ENCODE measurements at regions not wholly inside any gene's neighbourhood (a gene's known extent, or its start where the extent isn't known, plus 50 kb on each side); places are given as distances from the start of the nearest gene placed in this dataset.

DNA sequence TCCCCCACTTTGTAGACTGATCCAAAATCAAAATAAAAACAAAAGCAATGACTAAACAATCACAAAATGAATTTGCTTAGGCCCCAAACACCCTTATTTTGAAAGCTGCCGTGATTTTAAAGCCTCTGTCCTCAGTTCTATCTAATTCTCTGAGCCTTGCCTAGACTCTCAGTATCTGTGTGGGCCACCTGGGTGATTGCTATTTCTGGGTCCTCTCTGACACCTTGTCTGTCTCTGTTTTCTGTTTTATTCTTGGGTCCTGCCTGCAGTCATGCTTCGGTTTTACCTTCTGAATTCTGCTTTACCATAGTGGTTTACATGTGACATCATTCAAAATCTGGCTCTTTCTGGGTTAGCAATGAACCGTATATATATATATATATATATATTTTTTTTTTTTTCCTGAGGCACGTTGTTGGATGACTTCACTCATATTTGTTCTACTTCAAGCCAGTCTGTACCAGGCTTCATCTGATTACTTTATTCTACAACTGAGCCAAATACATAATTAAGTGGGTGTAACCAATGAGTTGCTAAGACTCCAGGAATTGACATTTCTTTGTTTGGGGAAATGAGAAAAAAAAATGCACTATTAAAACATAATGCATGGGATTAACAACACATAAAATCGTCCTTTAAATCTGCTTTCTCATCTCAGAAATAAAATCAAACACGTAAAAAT, 710.7 kb upstream of the SLIT2 start:
- ATAC-seq (no peak), FAIRE-seq (no peak), DNase-seq (ENCODE audit: low spot score) (no peak)
- Histone ChIP-seq H3K4me1 (ENCODE audit: insufficient read depth, low read length) (no peaks in the 10 kb centered on the region), H3K36me3 (replicated peaks in 1 of 2; ENCODE audit: control insufficient read depth in 1 of 2, insufficient read depth in 2 of 2, low read length in 2 of 2) (no peaks in the 10 kb centered on the region), H3K9me3 (ENCODE audit: low read length) (peaks cover 82% of the 10 kb centered on the region), H3K27me3 (ENCODE audit: control insufficient read depth in 1 of 2, insufficient read depth in 2 of 2, low read length in 2 of 2) (no peaks in the 10 kb centered on the region), H2AFZ (ENCODE audit: low read length) (no peak overlapping the region), H3K27ac (ENCODE audit: extremely low read length, insufficient read depth, low read length) (no peak overlapping the region), H3K9ac (ENCODE audit: insufficient read depth, low read depth, low read length) (no peak overlapping the region), H3K4me2 (ENCODE audit: low read depth, low read length) (no peak overlapping the region), H3K4me3 (replicated peaks in 1 of 3; ENCODE audit: insufficient read depth in 1 of 3, low read depth in 2 of 3, low read length in 3 of 3) (no peak overlapping the region), H4K20me1 (ENCODE audit: insufficient read depth, low read length) (no peaks in the 10 kb centered on the region), H3K79me2 (ENCODE audit: insufficient read depth, low read length) (no peaks in the 10 kb centered on the region)
- ChIA-PET POLR2A (no interaction called here), CTCF (ENCODE audit: low intra/inter-chr PET ratio, low total read pairs) (no interaction called here)
- WGBS (ENCODE audit: low lambda C conversion rate): 8% methylated on average over 6 of the region's 6 CpGs
- in situ Hi-C loops (cut with HindIII; ENCODE audit: extremely low pct_ligation_motif_present, low pct_unique_long_range_greater_than_20kb): no loop called here
- no TSS peak for BruUV-seq (replicated peaks)
- TF ChIP-seq, protein P1, sequence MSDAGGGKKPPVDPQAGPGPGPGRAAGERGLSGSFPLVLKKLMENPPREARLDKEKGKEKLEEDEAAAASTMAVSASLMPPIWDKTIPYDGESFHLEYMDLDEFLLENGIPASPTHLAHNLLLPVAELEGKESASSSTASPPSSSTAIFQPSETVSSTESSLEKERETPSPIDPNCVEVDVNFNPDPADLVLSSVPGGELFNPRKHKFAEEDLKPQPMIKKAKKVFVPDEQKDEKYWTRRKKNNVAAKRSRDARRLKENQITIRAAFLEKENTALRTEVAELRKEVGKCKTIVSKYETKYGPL (CRISPR knock-in tag; IDR thresholded peaks at IDR 0.05): no peak
- TF ChIP-seq POLR2G (IDR thresholded peaks at IDR 0.05; ENCODE audit: low read depth, low read length): no peak
- TF ChIP-seq MTA1 (CRISPR knock-in tag; IDR thresholded peaks at IDR 0.05; ENCODE audit: borderline replicate concordance): no peak
- TF ChIP-seq THAP11 (CRISPR knock-in tag; IDR thresholded peaks at IDR 0.05): no peak
- no peak for TF ChIP-seq ZNF879 (CRISPR knock-in tag; IDR thresholded peaks at IDR 0.05)
- TF ChIP-seq ZNF737 (CRISPR knock-in tag; IDR thresholded peaks at IDR 0.05; ENCODE audit: borderline replicate concordance): no peak
- TF ChIP-seq KLF9 (CRISPR knock-in tag; IDR thresholded peaks at IDR 0.05; ENCODE audit: low read depth): no peak
- TF ChIP-seq ZBTB20 (CRISPR knock-in tag; IDR thresholded peaks at IDR 0.05; ENCODE audit: borderline replicate concordance, low read depth): no peak
- intact Hi-C loops (cut with micrococcal nuclease; ENCODE audit: unreplicated experiment): no loop called here

GRCh38 chr4:19539201-19539600, 712.5 kb upstream of the SLIT2 start:
- no peak for FAIRE-seq
- in situ Hi-C loops (cut with HindIII; ENCODE audit: extremely low pct_ligation_motif_present, low pct_unique_long_range_greater_than_20kb): no loop called here

More at GRCh38 chr4:19539201-19539600, 712.5 kb upstream of the SLIT2 start:
- 0% methylated on average over 3 of the region's 3 CpGs for WGBS (ENCODE audit: low lambda C conversion rate)
- ATAC-seq: no peak
- BruUV-seq (replicated peaks): no TSS peak
- Histone ChIP-seq H3K27me3 (ENCODE audit: control insufficient read depth in 1 of 2, insufficient read depth in 2 of 2, low read length in 2 of 2) (no peaks in the 10 kb centered on the region), H3K4me1 (ENCODE audit: insufficient read depth, low read length) (no peaks in the 10 kb centered on the region), H3K4me3 (replicated peaks in 1 of 3; ENCODE audit: insufficient read depth in 1 of 3, low read depth in 2 of 3, low read length in 3 of 3) (no peak overlapping the region), H3K4me2 (ENCODE audit: low read depth, low read length) (no peak overlapping the region), H3K79me2 (ENCODE audit: insufficient read depth, low read length) (no peaks in the 10 kb centered on the region), H2AFZ (ENCODE audit: low read length) (no peak overlapping the region), H3K9me3 (ENCODE audit: low read length) (peaks cover 82% of the 10 kb centered on the region), H4K20me1 (ENCODE audit: insufficient read depth, low read length) (no peaks in the 10 kb centered on the region), H3K36me3 (replicated peaks in 1 of 2; ENCODE audit: control insufficient read depth in 1 of 2, insufficient read depth in 2 of 2, low read length in 2 of 2) (no peaks in the 10 kb centered on the region), H3K27ac (ENCODE audit: extremely low read length, insufficient read depth, low read length) (no peak overlapping the region), H3K9ac (ENCODE audit: insufficient read depth, low read depth, low read length) (no peak overlapping the region)
- POLR2A ChIA-PET: no interaction called here
- intact Hi-C loops (cut with micrococcal nuclease; ENCODE audit: unreplicated experiment): no loop called here
- no peak for TF ChIP-seq FOXJ3 (CRISPR knock-in tag; IDR thresholded peaks at IDR 0.05; ENCODE audit: borderline replicate concordance)
- TF ChIP-seq, protein P2, sequence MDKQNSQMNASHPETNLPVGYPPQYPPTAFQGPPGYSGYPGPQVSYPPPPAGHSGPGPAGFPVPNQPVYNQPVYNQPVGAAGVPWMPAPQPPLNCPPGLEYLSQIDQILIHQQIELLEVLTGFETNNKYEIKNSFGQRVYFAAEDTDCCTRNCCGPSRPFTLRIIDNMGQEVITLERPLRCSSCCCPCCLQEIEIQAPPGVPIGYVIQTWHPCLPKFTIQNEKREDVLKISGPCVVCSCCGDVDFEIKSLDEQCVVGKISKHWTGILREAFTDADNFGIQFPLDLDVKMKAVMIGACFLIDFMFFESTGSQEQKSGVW (CRISPR knock-in tag; IDR thresholded peaks at IDR 0.05; ENCODE audit: borderline replicate concordance): no peak
- TF ChIP-seq SMAD9 (CRISPR knock-in tag; IDR thresholded peaks at IDR 0.05): no peak
- TF ChIP-seq, protein P3, sequence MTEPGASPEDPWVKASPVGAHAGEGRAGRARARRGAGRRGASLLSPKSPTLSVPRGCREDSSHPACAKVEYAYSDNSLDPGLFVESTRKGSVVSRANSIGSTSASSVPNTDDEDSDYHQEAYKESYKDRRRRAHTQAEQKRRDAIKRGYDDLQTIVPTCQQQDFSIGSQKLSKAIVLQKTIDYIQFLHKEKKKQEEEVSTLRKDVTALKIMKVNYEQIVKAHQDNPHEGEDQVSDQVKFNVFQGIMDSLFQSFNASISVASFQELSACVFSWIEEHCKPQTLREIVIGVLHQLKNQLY (CRISPR knock-in tag; IDR thresholded peaks at IDR 0.05): no peak
- TF ChIP-seq, protein P4, sequence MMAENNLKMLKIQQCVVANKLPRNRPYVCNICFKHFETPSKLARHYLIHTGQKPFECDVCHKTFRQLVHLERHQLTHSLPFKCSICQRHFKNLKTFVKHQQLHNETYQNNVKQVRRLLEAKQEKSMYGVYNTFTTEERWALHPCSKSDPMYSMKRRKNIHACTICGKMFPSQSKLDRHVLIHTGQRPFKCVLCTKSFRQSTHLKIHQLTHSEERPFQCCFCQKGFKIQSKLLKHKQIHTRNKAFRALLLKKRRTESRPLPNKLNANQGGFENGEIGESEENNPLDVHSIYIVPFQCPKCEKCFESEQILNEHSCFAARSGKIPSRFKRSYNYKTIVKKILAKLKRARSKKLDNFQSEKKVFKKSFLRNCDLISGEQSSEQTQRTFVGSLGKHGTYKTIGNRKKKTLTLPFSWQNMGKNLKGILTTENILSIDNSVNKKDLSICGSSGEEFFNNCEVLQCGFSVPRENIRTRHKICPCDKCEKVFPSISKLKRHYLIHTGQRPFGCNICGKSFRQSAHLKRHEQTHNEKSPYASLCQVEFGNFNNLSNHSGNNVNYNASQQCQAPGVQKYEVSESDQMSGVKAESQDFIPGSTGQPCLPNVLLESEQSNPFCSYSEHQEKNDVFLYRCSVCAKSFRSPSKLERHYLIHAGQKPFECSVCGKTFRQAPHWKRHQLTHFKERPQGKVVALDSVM (CRISPR knock-in tag; IDR thresholded peaks at IDR 0.05): no peak
- TF ChIP-seq AGO2 (optimal IDR thresholded peaks at IDR 0.05; ENCODE audit: low read depth, low read length): no peak
- no peak for DNase-seq (ENCODE audit: low spot score)
- CTCF ChIA-PET (ENCODE audit: low intra/inter-chr PET ratio, low total read pairs): no interaction called here

Measured in HepG2 (cell line).